ENCODE measurements at regions not wholly inside any gene's neighbourhood (a gene's known extent, or its start where the extent isn't known, plus 50 kb on each side); places are given as distances from the start of the nearest gene placed in this dataset.
"Not testable (repeated sequence)": the region's sequence is repeated elsewhere in the genome, so short reads cannot be mapped to it uniquely, and the experiment has no call there.

DNA sequence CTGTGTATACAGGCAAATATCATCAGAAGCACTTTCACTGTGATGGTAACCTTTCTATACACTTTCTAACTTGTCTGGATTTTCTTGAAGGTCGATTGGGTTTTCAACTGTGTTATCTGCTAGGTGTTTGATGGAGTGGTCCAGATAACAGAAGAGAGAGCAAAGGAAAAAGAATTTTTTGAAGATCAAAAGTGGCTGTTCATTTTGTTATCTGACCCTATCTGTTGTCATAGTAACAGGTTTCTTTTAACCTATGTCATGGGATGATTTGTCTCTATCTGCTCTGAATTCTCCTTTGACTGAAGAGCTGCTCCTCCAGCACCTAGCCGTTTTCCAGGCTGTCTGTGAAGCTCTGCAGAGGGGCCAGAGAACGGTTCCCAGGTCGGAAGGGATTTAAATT, 77.8 kb upstream of the IRX2 start:
- no peak for DNase-seq

DNA sequence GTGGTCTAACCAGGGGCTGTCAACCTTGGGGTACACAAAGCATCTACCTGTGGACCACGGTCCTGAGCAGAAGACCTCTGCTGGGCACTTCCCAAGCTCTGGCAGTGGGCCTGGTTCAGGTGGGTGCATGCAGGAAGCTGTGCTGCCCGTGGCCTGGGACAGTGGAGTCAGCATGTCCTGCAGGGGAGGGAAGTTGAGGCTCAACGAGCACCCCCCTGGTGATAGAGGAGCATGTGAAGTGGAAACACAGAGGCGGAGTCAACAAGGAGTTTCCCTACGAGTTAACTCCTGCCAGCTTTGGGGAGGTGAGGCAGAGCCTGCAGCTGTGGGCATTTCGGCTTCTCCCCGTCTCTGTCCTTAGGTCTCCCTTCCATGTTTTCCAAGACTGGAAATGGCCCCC, 67.5 kb upstream of the IRX2 start:
- no peak for DNase-seq

DNA sequence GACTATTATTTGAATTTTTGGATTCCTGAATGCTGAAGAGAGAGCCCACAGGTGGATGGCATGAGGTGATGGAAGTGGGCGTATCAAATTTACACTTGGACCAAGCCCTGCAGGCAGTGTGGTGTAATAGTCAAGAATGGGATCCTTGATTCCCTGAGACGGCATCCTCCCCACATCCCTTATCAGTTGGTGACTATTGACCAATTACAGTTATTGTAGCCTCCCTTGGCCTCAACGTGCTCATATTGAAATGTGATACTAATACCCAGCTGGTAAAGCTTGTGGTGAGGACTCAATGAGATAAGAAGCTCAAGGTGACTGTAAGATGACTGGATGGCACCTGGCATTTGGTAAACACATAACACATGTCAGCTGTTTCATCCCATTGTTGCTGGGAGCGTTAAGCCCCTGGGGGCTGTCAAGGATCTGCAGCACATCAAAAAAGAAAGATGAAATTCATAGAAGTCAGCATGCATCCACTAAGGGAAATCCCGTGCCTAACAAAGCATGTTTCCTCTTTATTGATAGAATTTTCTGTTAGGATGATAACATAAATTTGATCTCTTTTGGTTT, 65.6 kb upstream of the IRX2 start:
- DNase-seq: no peak

- DNase-seq: no peak
Measured at GRCh38 chr5:2813678-2814077, 62.2 kb upstream of the IRX2 start.

GRCh38 chr5:2810644-2811043, 59.2 kb upstream of the IRX2 start:
- DNase-seq: no peak

GRCh38 chr5:2807244-2807643, 55.8 kb upstream of the IRX2 start:
- DNase-seq: not testable (repeated sequence)

DNA sequence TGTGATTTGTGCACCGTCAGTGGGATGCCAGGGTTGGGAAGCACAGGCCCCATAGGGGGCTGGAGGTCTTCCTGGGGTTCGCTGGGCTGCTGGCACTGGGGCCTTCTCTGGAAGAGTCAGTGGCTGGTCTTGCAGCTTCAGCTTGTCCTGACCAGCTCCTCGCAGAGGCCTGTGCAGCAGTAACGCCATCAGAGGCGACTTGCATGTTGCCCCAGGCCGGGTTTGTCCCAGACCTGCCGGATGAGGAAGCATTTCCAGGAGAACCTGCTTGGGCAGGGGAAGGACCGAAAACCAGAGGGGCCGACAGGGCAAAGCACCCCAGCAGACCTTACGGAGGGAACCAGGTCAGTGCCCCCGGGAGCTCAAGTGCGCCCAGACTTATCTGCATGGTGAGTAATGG, 54.7 kb upstream of the IRX2 start:
- DNase-seq: no peak

GRCh38 chr5:2805080-2805479, 53.6 kb upstream of the IRX2 start:
- DNase-seq: no peak

DNA sequence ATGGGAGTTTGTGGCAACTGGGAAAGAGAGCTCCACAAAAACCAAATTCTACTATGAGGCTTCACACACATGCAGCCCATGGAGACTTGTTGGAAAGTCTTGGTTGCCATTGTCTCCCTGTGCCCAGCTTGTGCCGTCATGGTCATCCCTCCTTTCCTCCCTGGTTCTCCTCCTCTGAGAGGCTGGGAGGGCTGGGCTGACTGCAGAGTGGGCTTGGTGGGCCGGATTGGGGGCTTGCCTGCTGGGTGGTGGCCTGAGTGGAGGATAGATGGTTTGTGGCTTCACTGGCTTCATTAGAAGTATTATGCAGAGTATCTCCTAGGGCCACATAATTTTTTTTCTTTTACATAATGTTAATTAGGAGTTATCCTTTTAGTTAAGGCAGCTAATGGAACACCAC, 52.3 kb upstream of the IRX2 start:
- DNase-seq: no peak

- DNase-seq: no peak
Measured at GRCh38 chr5:2802693-2803365, 51.4 kb upstream of the IRX2 start.

GRCh38 chr5:2801577-2802525, 50.4 kb upstream of the IRX2 start:
- no peak for DNase-seq
